ENCODE measurements at regions not wholly inside any gene's neighbourhood (a gene's known extent, or its start where the extent isn't known, plus 50 kb on each side); places are given as distances from the start of the nearest gene placed in this dataset.

GRCh38 chr11:15651033-15651432 lies 536.3 kb downstream of the INSC start:
- peaks cover 7% of the 10 kb centered on the region for H3K27me3 Mint-ChIP-seq
- no peak for DNase-seq (ENCODE audit: extremely low spot score, unreplicated experiment)
- peaks cover 19% of the 10 kb centered on the region for H3K4me1 Mint-ChIP-seq (ENCODE audit: unreplicated experiment)
- no peaks in the 10 kb centered on the region for H3K9me3 Mint-ChIP-seq
- H3K27ac Mint-ChIP-seq = no peak overlapping the region
- peak overlapping the region; percentile 60 for H3K4me3 Mint-ChIP-seq
- H3K36me3 Mint-ChIP-seq = no peaks in the 10 kb centered on the region
- TF ChIP-seq CTCF (conservative IDR thresholded peaks at IDR 0.05) = no peak

DNA sequence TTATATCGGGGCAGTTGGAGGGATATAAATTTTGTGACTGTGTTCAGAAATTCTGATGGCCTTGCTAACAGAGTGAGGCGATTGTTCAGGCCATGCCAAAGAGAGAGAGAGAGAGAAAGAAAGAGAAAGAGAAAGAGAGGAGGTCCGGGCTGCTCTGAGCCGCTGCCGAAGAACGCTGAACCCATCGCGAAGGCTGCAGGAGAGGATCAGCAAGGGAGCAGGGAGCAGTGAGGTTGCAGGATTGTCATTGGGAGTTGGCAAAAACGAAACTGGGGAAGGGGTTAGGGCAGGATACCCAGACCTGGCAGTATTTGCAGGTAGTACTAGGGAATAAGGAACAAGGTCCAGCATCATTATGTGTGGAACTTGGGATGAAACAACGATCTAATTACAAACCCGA lies 537.1 kb downstream of the INSC start:
- no peak overlapping the region for H3K27ac Mint-ChIP-seq
- H3K9me3 Mint-ChIP-seq = no peaks in the 10 kb centered on the region
- H3K4me1 Mint-ChIP-seq (ENCODE audit: unreplicated experiment) = peaks cover 19% of the 10 kb centered on the region
- DNase-seq (ENCODE audit: extremely low spot score, unreplicated experiment) = no peak
- H3K4me3 Mint-ChIP-seq = peak overlapping the region; percentile 30
- no peaks in the 10 kb centered on the region for H3K36me3 Mint-ChIP-seq
- TF ChIP-seq CTCF (conservative IDR thresholded peaks at IDR 0.05) = no peak
- H3K27me3 Mint-ChIP-seq = peaks cover 7% of the 10 kb centered on the region

- H3K36me3 Mint-ChIP-seq = no peaks in the 10 kb centered on the region
- TF ChIP-seq CTCF (conservative IDR thresholded peaks at IDR 0.05) = no peak
Measured at GRCh38 chr11:15653191-15653710, 538.5 kb downstream of the INSC start.

GRCh38 chr11:15654451-15654850 lies 539.7 kb downstream of the INSC start:
- no peak for DNase-seq (ENCODE audit: extremely low spot score, unreplicated experiment)
- TF ChIP-seq CTCF (conservative IDR thresholded peaks at IDR 0.05) = no peak
- peaks cover 19% of the 10 kb centered on the region for H3K4me1 Mint-ChIP-seq (ENCODE audit: unreplicated experiment)
- H3K4me3 Mint-ChIP-seq = no peak overlapping the region
- H3K36me3 Mint-ChIP-seq = no peaks in the 10 kb centered on the region
- no peak overlapping the region for H3K27ac Mint-ChIP-seq
- H3K27me3 Mint-ChIP-seq = peaks cover 7% of the 10 kb centered on the region
- H3K9me3 Mint-ChIP-seq = no peaks in the 10 kb centered on the region

More at GRCh38 chr11:15653191-15653710, 538.5 kb downstream of the INSC start:
- no peaks in the 10 kb centered on the region for H3K9me3 Mint-ChIP-seq
- no peak overlapping the region for H3K4me3 Mint-ChIP-seq
- H3K27ac Mint-ChIP-seq = no peak overlapping the region
- H3K27me3 Mint-ChIP-seq = peaks cover 7% of the 10 kb centered on the region
- peaks cover 19% of the 10 kb centered on the region for H3K4me1 Mint-ChIP-seq (ENCODE audit: unreplicated experiment)
- no peak for DNase-seq (ENCODE audit: extremely low spot score, unreplicated experiment)

- H3K27ac Mint-ChIP-seq = no peak overlapping the region
- H3K9me3 Mint-ChIP-seq = no peaks in the 10 kb centered on the region
- no peak for DNase-seq (ENCODE audit: extremely low spot score, unreplicated experiment)
- TF ChIP-seq CTCF (conservative IDR thresholded peaks at IDR 0.05) = no peak
- peaks cover 7% of the 10 kb centered on the region for H3K27me3 Mint-ChIP-seq
- peaks cover 19% of the 10 kb centered on the region for H3K4me1 Mint-ChIP-seq (ENCODE audit: unreplicated experiment)
- no peak overlapping the region for H3K4me3 Mint-ChIP-seq
- H3K36me3 Mint-ChIP-seq = no peaks in the 10 kb centered on the region
Measured at GRCh38 chr11:15655552-15655951, 540.8 kb downstream of the INSC start.

DNA sequence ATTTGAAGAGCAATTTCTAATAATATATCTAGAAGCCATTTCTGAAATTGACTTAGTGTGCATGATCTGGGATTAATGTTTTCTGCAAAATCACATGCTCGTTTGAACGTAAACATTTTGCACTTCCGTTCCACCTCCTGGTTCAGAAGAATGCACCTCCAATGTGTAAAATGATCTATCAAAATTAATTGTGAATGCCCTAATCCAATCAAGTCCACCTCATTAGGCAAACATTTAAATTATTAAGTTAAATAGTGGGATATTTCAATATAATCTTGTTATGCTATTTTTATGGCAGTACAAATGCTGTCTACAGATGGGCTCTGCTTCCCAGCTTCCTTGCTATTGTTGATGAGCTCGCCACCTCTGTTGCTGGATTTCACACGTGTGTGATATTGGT lies 542.5 kb downstream of the INSC start:
- H3K36me3 Mint-ChIP-seq = no peaks in the 10 kb centered on the region
- no peak overlapping the region for H3K4me3 Mint-ChIP-seq
- H3K9me3 Mint-ChIP-seq = peaks cover 4% of the 10 kb centered on the region
- DNase-seq (ENCODE audit: extremely low spot score, unreplicated experiment) = no peak
- no peak for TF ChIP-seq CTCF (conservative IDR thresholded peaks at IDR 0.05)
- peaks cover 8% of the 10 kb centered on the region for H3K4me1 Mint-ChIP-seq (ENCODE audit: unreplicated experiment)
- peaks cover 4% of the 10 kb centered on the region for H3K27me3 Mint-ChIP-seq
- no peak overlapping the region for H3K27ac Mint-ChIP-seq

Measured in type B pancreatic cell (in vitro differentiated cells).